H9 (cell line): ENCODE measurements at regions not wholly inside any gene's neighbourhood (a gene's known extent, or its start where the extent isn't known, plus 50 kb on each side); places are given as distances from the start of the nearest gene placed in this dataset.
A peak's percentile ranks its signal among the peaks of the same experiment; 100 is the strongest.

Experiments used
- DNase-seq: peaks from one replicate; pipeline ENCODE4 v3.0.0-alpha.2; 2017
- H2AFZ ChIP-seq: one replicate; pipeline ENCODE4 v1.6.1; 2013; ENCODE audit warnings: mild to moderate bottlenecking, low read length, control low read depth, moderate library complexity
- H2AK5ac ChIP-seq: 2 replicates; pipeline ENCODE4 v1.6.1; 2013; ENCODE audit warnings: low read length, control low read depth, mixed read lengths; ENCODE audit not compliant: insufficient read length
- H2BK120ac ChIP-seq: one replicate; pipeline ENCODE4 v1.6.1; 2013; ENCODE audit warnings: low read depth, mild to moderate bottlenecking, low read length, control low read depth, inconsistent platforms; ENCODE audit not compliant: poor library complexity, severe bottlenecking
- H2BK12ac ChIP-seq: 2 replicates; pipeline ENCODE4 v1.6.1; 2013; ENCODE audit warnings: low read length, control low read depth, mixed read lengths, low read depth; ENCODE audit not compliant: insufficient read length
- H2BK15ac ChIP-seq: 2 replicates; pipeline ENCODE4 v1.6.1; 2013; ENCODE audit warnings: low read depth, low read length, control low read depth
- H2BK20ac ChIP-seq: one replicate; pipeline ENCODE4 v1.6.1; 2013; ENCODE audit warnings: low read depth, mild to moderate bottlenecking, low read length, control low read depth, inconsistent platforms; ENCODE audit not compliant: poor library complexity, severe bottlenecking
- H2BK5ac ChIP-seq: 2 replicates; pipeline ENCODE4 v1.6.1; 2013; ENCODE audit warnings: low read length, control low read depth, mixed read lengths; ENCODE audit not compliant: insufficient read length
- H3K14ac ChIP-seq: 2 replicates; pipeline ENCODE4 v1.6.1; 2013; ENCODE audit warnings: low read length, control low read depth; ENCODE audit not compliant: insufficient read depth
- H3K18ac ChIP-seq: 2 replicates; pipeline ENCODE4 v1.6.1; 2013; ENCODE audit warnings: low read depth, mild to moderate bottlenecking, mixed read lengths, low read length, control low read depth; ENCODE audit not compliant: insufficient read length
- H3K23ac ChIP-seq: 2 replicates; pipeline ENCODE4 v1.6.1; 2013; ENCODE audit warnings: low read length, control low read depth, mixed read lengths, low read depth; ENCODE audit not compliant: insufficient read length
- H3K23me2 ChIP-seq: 2 replicates; pipeline ENCODE4 v1.6.1; 2013; ENCODE audit warnings: low read depth, mild to moderate bottlenecking, mixed read lengths, low read length, control low read depth; ENCODE audit not compliant: insufficient read length, poor library complexity, severe bottlenecking
- H3K27ac ChIP-seq: 2 replicates; pipeline ENCODE4 v1.5.1; 2013; ENCODE audit warnings: low read length, control low read depth, mixed read lengths, low read depth; ENCODE audit not compliant: insufficient read length
- H3K27me3 ChIP-seq: 2 replicates; pipeline ENCODE4 v1.6.1; 2013; ENCODE audit warnings: low read length, control low read depth, inconsistent platforms; ENCODE audit not compliant: insufficient read depth
- H3K4ac ChIP-seq: 2 replicates; pipeline ENCODE4 v1.6.1; 2013; ENCODE audit warnings: low read depth, mild to moderate bottlenecking, control low read depth, inconsistent platforms, low read length, moderate library complexity
- H3K4me1 ChIP-seq: 2 replicates; pipeline ENCODE4 v1.6.1; 2013; ENCODE audit warnings: low read length, control low read depth, inconsistent platforms; ENCODE audit not compliant: insufficient read depth
- H3K4me2 ChIP-seq: 2 replicates; pipeline ENCODE4 v1.6.1; 2013; ENCODE audit warnings: low read length, control low read depth, mixed read lengths; ENCODE audit not compliant: insufficient read length, insufficient read depth
- H3K56ac ChIP-seq: 2 replicates; pipeline ENCODE4 v1.6.1; 2013; ENCODE audit warnings: low read depth, mild to moderate bottlenecking, mixed read lengths, low read length, control low read depth; ENCODE audit not compliant: insufficient read length
- H3K79me1 ChIP-seq: 2 replicates; pipeline ENCODE4 v1.6.1; 2013; ENCODE audit warnings: low read depth, mild to moderate bottlenecking, moderate library complexity, low read length, control low read depth, inconsistent platforms; ENCODE audit not compliant: insufficient read depth, poor library complexity, severe bottlenecking
- H3K79me2 ChIP-seq: 2 replicates; pipeline ENCODE4 v1.6.1; 2013; ENCODE audit warnings: low read length, control low read depth, inconsistent platforms; ENCODE audit not compliant: insufficient read depth
- H3K9ac ChIP-seq: 2 replicates; pipeline ENCODE4 v1.6.1; 2013; ENCODE audit warnings: low read length, control low read depth, mixed read lengths; ENCODE audit not compliant: insufficient read length; ENCODE audit errors: extremely low read depth
- H3K9me3 ChIP-seq: one replicate; pipeline ENCODE4 v1.6.1; 2013; ENCODE audit warnings: low read depth, low read length, inconsistent platforms; ENCODE audit not compliant: control insufficient read depth
- H3T11ph ChIP-seq: one replicate; pipeline ENCODE4 v1.6.1; 2013; ENCODE audit warnings: mild to moderate bottlenecking, low read length, control low read depth, inconsistent platforms
- H4K20me1 ChIP-seq: one replicate; pipeline ENCODE4 v1.6.1; 2013; ENCODE audit not compliant: control insufficient read depth, insufficient read length, insufficient read depth
- H4K5ac ChIP-seq: 2 replicates; pipeline ENCODE4 v1.6.1; 2013; ENCODE audit warnings: low read depth, mild to moderate bottlenecking, mixed read lengths, low read length, control low read depth; ENCODE audit not compliant: insufficient read length
- H4K8ac ChIP-seq: replicated peaks from 2 replicates; pipeline ENCODE4 v1.6.1; 2013; ENCODE audit warnings: low read length, control low read depth, mixed read lengths, low read depth; ENCODE audit not compliant: insufficient read length
- H4K91ac ChIP-seq: 2 replicates; pipeline ENCODE4 v1.6.1; 2013; ENCODE audit warnings: low read depth, mild to moderate bottlenecking, moderate library complexity, mixed read lengths, low read length, control low read depth; ENCODE audit not compliant: insufficient read length
- H3K27ac Mint-ChIP-seq, 3 experiments: 2 replicates in 2 of 3; 3 replicates in 1 of 3; pipeline ENCODE4 v1.8.0; 2020 to 2021; ENCODE audit warnings: mixed read lengths in 3 of 3, mild to moderate bottlenecking in 1 of 3, moderate library complexity in 1 of 3
- H3K27me3 Mint-ChIP-seq: 2 replicates; pipeline ENCODE4 v1.8.0; 2021; ENCODE audit warnings: low read depth, mild to moderate bottlenecking, moderate library complexity, mixed read lengths
- H3K36me3 Mint-ChIP-seq, 3 experiments: 2 replicates in 2 of 3; 3 replicates in 1 of 3; pipeline ENCODE4 v1.8.0; 2020 to 2021; ENCODE audit warnings: low read depth in 3 of 3, mixed read lengths in 3 of 3; ENCODE audit not compliant: insufficient read depth in 1 of 3
- H3K4me1 Mint-ChIP-seq, 2 experiments: 2 replicates each; pipeline ENCODE4 v1.8.0; 2020; ENCODE audit warnings: mixed read lengths in 2 of 2
- H3K4me3 Mint-ChIP-seq, 2 experiments: 2 replicates in 1 of 2; 3 replicates in 1 of 2; pipeline ENCODE4 v1.8.0; 2020 to 2021; ENCODE audit warnings: mild to moderate bottlenecking in 2 of 2, mixed read lengths in 2 of 2, moderate library complexity in 1 of 2
- H3K9me3 Mint-ChIP-seq, 2 experiments: 2 replicates in 1 of 2; 3 replicates in 1 of 2; pipeline ENCODE4 v1.8.0; 2020; ENCODE audit warnings: mild to moderate bottlenecking in 2 of 2, mixed read lengths in 2 of 2, moderate library complexity in 1 of 2
- WGBS: extraction: QIAGEN DNeasy Blood & Tissue Kit; methylation state at CpG from one replicate; pipeline ENCODE4 v1.1.7; 2013; ENCODE audit warnings: missing lambda C conversion rate, low lambda C conversion rate, mixed read lengths; ENCODE audit not compliant: insufficient read length; ENCODE audit errors: extremely low coverage; 5-methylcytosine and 5-hydroxymethylcytosine counted together
- TF ChIP-seq, protein P1 (sequence below): fragments of 200-600 bp; sonication (generic); conservative IDR thresholded peaks from 3 replicates; pipeline ENCODE4 v1.8.0; 2021; ENCODE audit warnings: antibody characterized with exemption, mild to moderate bottlenecking

DNA sequence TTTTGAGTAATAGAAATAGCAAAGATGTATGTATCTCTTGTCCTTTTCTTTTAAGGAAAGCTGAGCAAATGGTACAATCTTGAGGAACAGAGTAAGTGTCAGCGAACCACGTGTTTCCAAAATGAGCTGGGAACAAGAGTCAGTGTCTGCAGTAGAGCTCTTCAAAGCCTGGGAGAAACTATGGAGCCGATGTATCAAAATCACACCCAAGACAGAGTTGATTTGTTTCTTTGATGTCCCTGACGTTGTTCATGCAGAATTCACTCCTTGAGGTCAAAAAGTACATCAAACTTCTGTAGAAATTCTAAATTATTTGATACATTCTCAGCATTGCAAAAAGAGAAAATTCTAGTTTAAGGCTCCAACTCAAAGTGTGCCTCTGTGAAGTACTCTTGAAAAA is 216.5 kb downstream of the SKIDA1 start:
- H2AFZ ChIP-seq: peak overlapping the region; percentile 23
- TF ChIP-seq, protein P1, sequence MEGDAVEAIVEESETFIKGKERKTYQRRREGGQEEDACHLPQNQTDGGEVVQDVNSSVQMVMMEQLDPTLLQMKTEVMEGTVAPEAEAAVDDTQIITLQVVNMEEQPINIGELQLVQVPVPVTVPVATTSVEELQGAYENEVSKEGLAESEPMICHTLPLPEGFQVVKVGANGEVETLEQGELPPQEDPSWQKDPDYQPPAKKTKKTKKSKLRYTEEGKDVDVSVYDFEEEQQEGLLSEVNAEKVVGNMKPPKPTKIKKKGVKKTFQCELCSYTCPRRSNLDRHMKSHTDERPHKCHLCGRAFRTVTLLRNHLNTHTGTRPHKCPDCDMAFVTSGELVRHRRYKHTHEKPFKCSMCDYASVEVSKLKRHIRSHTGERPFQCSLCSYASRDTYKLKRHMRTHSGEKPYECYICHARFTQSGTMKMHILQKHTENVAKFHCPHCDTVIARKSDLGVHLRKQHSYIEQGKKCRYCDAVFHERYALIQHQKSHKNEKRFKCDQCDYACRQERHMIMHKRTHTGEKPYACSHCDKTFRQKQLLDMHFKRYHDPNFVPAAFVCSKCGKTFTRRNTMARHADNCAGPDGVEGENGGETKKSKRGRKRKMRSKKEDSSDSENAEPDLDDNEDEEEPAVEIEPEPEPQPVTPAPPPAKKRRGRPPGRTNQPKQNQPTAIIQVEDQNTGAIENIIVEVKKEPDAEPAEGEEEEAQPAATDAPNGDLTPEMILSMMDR: no peak
- H3K9ac ChIP-seq: no peak overlapping the region
- no peak overlapping the region for H3K4me2 ChIP-seq
- H3K79me2 ChIP-seq: no peaks in the 10 kb centered on the region
- Mint-ChIP-seq H3K9me3 (peaks cover 0 to 4% of the 10 kb centered on the region in 2 experiments; a peak in 2 of 5 replicates), H3K4me1 (peaks cover 18 to 22% of the 10 kb centered on the region in 2 experiments), H3K27ac (peak overlapping the region in 2 of 3 experiments; percentile 11 to 43; a peak in 3 of 7 replicates), H3K4me3 (no peak overlapping the region), H3K27me3 (no peaks in the 10 kb centered on the region), H3K36me3 (peaks cover 0 to 4% (median 0%) of the 10 kb centered on the region in 3 experiments; a peak in 3 of 7 replicates)
- H3K79me1 ChIP-seq: no peaks in the 10 kb centered on the region
- H3K27me3 ChIP-seq: no peaks in the 10 kb centered on the region
- H2BK120ac ChIP-seq: no peak overlapping the region
- H2AK5ac ChIP-seq: no peak overlapping the region
- H4K8ac ChIP-seq: no peak overlapping the region
- no peak overlapping the region for H2BK15ac ChIP-seq
- H3K18ac ChIP-seq: no peak overlapping the region
- H2BK5ac ChIP-seq: no peak overlapping the region
- no peak overlapping the region for H4K5ac ChIP-seq
- no peak overlapping the region for H2BK20ac ChIP-seq
- peaks cover 1% of the 10 kb centered on the region; the same call in 1 of the 2 replicates for H3K4me1 ChIP-seq
- H3K4ac ChIP-seq: no peak overlapping the region
- H2BK12ac ChIP-seq: no peak overlapping the region
- H3K23ac ChIP-seq: no peak overlapping the region
- no peak overlapping the region for H4K91ac ChIP-seq
- DNase-seq: no peak
- H3K27ac ChIP-seq: no peak overlapping the region
- H3K23me2 ChIP-seq: no peaks in the 10 kb centered on the region
- H4K20me1 ChIP-seq: no peaks in the 10 kb centered on the region
- H3T11ph ChIP-seq: no peak overlapping the region
- no peaks in the 10 kb centered on the region for H3K9me3 ChIP-seq
- H3K56ac ChIP-seq: no peak overlapping the region
- WGBS: no CpG with 5 or more reads among the region's 4 CpGs
- no peak overlapping the region for H3K14ac ChIP-seq
